ENCODE measurements at regions not wholly inside any gene's neighbourhood (a gene's known extent, or its start where the extent isn't known, plus 50 kb on each side); places are given as distances from the start of the nearest gene placed in this dataset.

GRCh38 chr12:115024531-115024930, 340.6 kb upstream of the TBX3 start:
- H3K4me3 ChIP-seq (replicated peaks; ENCODE audit: low read depth, low read length), result no peak overlapping the region
- TF ChIP-seq CTCF (IDR thresholded peaks at IDR 0.05; ENCODE audit: low read length, missing control alignments), result no peak

DNA sequence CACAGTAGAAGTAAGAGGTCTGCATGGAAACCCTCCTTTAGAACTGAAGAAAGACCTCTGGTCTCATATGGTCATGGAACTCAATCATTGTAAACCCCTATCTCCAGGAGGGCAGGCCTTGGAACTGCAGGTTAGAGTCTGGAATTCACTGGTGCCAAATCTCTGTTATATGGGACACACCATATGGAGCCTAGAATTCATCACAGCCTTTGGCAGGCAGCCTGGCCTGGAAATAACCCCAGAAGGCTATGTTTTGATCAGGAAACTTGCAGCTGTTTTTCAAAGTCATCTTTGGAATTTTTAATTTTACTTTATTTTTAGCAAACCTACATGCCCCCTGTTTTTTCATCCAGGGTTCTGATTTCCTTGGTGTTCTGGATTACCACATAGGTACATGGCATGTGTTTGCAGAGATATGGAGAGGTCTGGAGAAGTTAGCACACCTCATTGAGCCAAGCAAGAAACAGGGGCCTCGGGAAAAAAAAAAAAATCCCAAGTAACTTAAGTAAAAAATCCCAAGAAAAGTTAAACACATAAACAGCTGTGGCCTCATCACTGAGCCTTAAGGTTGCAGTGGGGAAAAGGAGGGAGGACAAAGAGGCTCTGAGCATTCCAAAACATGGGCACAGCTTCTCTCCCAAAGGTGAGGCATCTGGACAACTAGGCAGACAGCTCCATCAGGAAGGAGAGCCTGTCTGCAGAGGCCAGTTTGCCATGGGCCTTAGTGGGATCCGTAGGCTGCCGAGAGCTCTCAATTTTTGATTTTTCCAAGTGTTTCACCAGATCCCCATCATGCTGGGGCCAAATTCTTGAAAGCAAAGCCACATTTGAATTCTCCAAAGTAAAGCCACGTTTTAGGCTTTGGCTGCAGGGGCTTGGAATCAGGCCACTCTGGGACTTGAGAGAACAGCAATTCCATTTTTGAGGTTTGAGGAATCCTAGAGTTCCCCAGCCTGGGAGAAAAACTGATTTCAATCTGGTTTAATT, 339.6 kb upstream of the TBX3 start:
- H3K4me3 ChIP-seq (replicated peaks; ENCODE audit: low read depth, low read length), result no peak overlapping the region
- DNase-seq (ENCODE audit: low read depth), result peak; percentile 53
- no peak for TF ChIP-seq CTCF (IDR thresholded peaks at IDR 0.05; ENCODE audit: low read length, missing control alignments)

More at GRCh38 chr12:115024531-115024930, 340.6 kb upstream of the TBX3 start:
- DNase-seq (ENCODE audit: low read depth), result no peak

- H3K4me3 ChIP-seq (replicated peaks; ENCODE audit: low read depth, low read length), result no peak overlapping the region
- TF ChIP-seq CTCF (IDR thresholded peaks at IDR 0.05; ENCODE audit: low read length, missing control alignments), result no peak
- DNase-seq (ENCODE audit: low read depth), result no peak
These were observed 336.1 kb upstream of the TBX3 start for GRCh38 chr12:115020091-115020490.

GRCh38 chr12:115017346-115017745, 333.4 kb upstream of the TBX3 start:
- TF ChIP-seq CTCF (IDR thresholded peaks at IDR 0.05; ENCODE audit: low read length, missing control alignments), result no peak
- H3K4me3 ChIP-seq (replicated peaks; ENCODE audit: low read depth, low read length), result no peak overlapping the region
- DNase-seq (ENCODE audit: low read depth), result no peak

DNA sequence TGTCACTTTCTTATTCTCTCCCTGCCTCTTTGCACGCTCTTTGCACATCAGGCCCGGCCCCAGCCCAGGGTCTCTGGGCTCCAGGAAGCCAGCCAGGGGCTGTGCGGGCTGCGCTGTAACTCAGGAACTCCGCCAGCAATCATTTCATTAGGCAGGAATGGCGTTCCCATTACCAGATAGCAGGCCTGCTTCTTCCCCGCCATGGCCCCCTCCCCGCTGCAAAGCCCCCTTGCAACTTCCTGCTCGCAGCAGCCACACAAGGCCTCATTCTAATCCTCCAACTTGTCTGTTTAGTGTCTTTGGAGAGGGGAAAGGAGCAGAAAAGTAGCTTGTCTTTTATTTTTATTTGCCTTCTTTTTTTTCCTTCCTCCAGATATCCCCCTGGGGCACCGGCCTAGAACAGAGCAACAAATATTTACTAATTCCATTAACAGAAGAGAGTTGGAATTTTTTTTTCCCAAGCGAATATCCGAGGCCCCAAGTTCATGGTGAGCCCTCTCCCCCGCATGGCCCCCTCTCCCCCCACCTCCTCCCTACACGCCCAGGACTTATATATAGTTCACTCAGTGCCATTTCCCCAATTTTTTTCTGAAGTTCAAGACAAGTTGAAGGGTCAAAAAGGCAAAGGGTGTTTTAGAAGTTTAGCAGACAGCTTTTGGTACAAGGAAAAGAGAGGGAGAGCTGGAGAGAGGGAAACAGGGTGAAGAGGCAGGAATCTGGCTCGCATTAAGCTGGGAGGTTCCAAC, 329.4 kb upstream of the TBX3 start:
- no peak for TF ChIP-seq CTCF (IDR thresholded peaks at IDR 0.05; ENCODE audit: low read length, missing control alignments)
- no peak overlapping the region for H3K4me3 ChIP-seq (replicated peaks; ENCODE audit: low read depth, low read length)
- DNase-seq (ENCODE audit: low read depth), result no peak

DNA sequence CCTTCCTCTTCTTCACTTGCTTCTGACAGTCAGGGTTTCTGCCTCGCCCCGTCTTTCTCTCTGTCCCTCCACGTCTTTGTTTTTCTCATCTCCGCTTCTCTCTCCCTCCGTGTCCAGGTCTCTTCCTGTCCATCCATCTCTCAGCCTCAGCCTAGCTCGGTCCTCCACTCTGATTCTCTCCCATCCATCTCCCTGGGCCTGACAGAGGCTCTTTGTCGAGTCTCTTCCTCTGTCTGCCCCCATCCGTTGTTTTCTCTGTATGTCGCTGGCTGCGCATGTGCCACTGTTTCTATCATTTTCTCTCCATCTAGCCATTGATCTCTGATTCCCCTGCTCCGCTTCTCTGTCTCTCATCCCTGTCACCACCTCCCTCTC, 328.9 kb upstream of the TBX3 start:
- no peak for DNase-seq (ENCODE audit: low read depth)
- no peak for TF ChIP-seq CTCF (IDR thresholded peaks at IDR 0.05; ENCODE audit: low read length, missing control alignments)
- no peak overlapping the region for H3K4me3 ChIP-seq (replicated peaks; ENCODE audit: low read depth, low read length)
